ENCODE measurements at regions not wholly inside any gene's neighbourhood (a gene's known extent, or its start where the extent isn't known, plus 50 kb on each side); places are given as distances from the start of the nearest gene placed in this dataset.

DNA sequence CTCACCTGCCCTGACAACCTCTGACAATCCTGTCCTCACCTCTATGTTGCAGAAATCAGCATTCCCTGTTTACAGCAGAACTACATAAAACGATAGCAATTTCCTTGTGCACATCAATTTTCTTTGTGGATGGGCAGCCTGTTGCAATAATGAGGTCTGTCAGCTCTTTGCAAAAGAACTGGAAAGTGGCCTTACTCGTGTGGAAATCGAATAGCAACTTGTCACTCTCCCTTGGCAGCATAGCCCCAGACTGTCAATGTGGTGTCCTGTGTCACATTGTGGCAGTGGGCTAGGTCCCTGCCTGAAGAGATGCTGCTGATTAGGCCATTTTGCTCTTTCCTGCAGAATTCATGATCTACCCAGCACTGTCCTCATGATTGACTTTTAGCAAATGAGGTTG lies 531.9 kb downstream of the CCDC85A start:
- Histone ChIP-seq H3K79me2 (ENCODE audit: low read depth) (no peaks in the 10 kb centered on the region), H3K9me3 (ENCODE audit: insufficient read depth, low read depth) (no peaks in the 10 kb centered on the region), H3F3A (ENCODE audit: insufficient read depth, low read depth) (no peaks in the 10 kb centered on the region), H4K20me1 (ENCODE audit: insufficient read depth) (no peaks in the 10 kb centered on the region), H3K4me1 (replicated peaks; ENCODE audit: insufficient read depth) (no peaks in the 10 kb centered on the region), H3K36me3 (ENCODE audit: low read depth) (no peaks in the 10 kb centered on the region), H2AFZ (no peak overlapping the region), H3K27me3 (ENCODE audit: insufficient read depth, low read depth) (peaks cover 12% of the 10 kb centered on the region; the same call in 1 of the 2 replicates), H3K4me3 (no peak overlapping the region), H3K27ac (no peak overlapping the region), H3K4me2 (no peak overlapping the region), H3K9me2 (ENCODE audit: insufficient read depth) (no peaks in the 10 kb centered on the region)
- ChIA-PET CTCF (no interaction called here), POLR2A (ENCODE audit: unreplicated experiment) (no interaction called here)
- DNase-seq = no peak
- intact Hi-C loops (cut with micrococcal nuclease; ENCODE audit: unreplicated experiment) = no loop called here
- TF ChIP-seq, protein P1, sequence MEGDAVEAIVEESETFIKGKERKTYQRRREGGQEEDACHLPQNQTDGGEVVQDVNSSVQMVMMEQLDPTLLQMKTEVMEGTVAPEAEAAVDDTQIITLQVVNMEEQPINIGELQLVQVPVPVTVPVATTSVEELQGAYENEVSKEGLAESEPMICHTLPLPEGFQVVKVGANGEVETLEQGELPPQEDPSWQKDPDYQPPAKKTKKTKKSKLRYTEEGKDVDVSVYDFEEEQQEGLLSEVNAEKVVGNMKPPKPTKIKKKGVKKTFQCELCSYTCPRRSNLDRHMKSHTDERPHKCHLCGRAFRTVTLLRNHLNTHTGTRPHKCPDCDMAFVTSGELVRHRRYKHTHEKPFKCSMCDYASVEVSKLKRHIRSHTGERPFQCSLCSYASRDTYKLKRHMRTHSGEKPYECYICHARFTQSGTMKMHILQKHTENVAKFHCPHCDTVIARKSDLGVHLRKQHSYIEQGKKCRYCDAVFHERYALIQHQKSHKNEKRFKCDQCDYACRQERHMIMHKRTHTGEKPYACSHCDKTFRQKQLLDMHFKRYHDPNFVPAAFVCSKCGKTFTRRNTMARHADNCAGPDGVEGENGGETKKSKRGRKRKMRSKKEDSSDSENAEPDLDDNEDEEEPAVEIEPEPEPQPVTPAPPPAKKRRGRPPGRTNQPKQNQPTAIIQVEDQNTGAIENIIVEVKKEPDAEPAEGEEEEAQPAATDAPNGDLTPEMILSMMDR (conservative IDR thresholded peaks at IDR 0.05) = no peak
- BruUV-seq (replicated peaks) = no TSS peak

DNA sequence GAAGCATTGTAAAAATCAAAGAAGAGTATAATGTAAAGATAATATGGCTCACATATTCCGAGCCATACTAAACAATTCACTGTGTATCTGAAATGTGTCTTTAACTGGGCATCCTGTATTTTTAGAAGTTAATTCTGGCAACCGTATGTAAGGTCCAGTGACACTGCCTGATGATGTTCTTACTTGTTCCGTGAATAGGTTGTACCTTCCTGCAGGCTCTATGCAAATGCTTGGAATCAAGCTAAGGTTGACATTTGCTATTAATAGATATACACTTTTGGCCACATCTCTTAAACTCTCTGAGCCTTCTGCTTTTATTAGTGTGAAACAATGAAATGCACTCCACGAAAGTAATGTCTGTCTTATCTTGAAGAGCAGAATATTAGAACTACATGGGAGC lies 534.6 kb downstream of the CCDC85A start:
- TF ChIP-seq EZH2 (IDR thresholded peaks at IDR 0.05; ENCODE audit: low read depth) = no peak
- TF ChIP-seq, protein P1 (conservative IDR thresholded peaks at IDR 0.05) = no peak
- H3K27me3 ChIP-seq (ENCODE audit: insufficient read depth, low read depth) = peaks cover 17% of the 10 kb centered on the region; the same call in 1 of the 2 replicates
- no peaks in the 10 kb centered on the region for H3K79me2 ChIP-seq (ENCODE audit: low read depth)
- no TSS peak for BruUV-seq (replicated peaks)
- ChIA-PET POLR2A (ENCODE audit: unreplicated experiment) (no interaction called here), CTCF (no interaction called here)
- no peaks in the 10 kb centered on the region for H3K4me1 ChIP-seq (replicated peaks; ENCODE audit: insufficient read depth)
- no peaks in the 10 kb centered on the region for H3K9me2 ChIP-seq (ENCODE audit: insufficient read depth)
- H3K36me3 ChIP-seq (ENCODE audit: low read depth) = no peaks in the 10 kb centered on the region
- intact Hi-C loops (cut with micrococcal nuclease; ENCODE audit: unreplicated experiment) = no loop called here
- DNase-seq = no peak
- H3K4me2 ChIP-seq = no peak overlapping the region
- H3K9me3 ChIP-seq (ENCODE audit: insufficient read depth, low read depth) = no peaks in the 10 kb centered on the region
- no peak overlapping the region for H2AFZ ChIP-seq
- no peaks in the 10 kb centered on the region for H4K20me1 ChIP-seq (ENCODE audit: insufficient read depth)
- H3K4me3 ChIP-seq = no peak overlapping the region
- no peak overlapping the region for H3K27ac ChIP-seq
- no peaks in the 10 kb centered on the region for H3F3A ChIP-seq (ENCODE audit: insufficient read depth, low read depth)

DNA sequence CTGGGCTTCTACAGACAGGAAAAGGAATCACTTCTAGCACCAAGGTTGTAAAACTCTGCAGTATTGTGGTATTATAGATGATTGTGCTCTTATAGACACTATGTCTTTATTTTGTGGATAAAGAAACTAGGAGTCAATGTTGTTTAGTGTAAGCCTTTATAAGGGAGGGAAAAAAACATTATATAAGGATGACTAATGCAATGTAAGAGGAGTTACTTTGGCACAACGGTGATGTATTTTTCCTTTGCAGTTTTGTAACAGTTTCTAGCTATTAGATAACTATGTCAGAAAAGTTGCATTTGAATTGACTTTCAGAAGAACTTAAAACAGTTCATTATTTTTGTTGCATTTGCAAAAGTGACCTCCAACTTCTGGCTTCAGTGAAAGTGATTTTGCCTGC lies 545.4 kb downstream of the CCDC85A start:
- H2AFZ ChIP-seq = no peak overlapping the region
- no peaks in the 10 kb centered on the region for H3K79me2 ChIP-seq (ENCODE audit: low read depth)
- H3K36me3 ChIP-seq (ENCODE audit: low read depth) = no peaks in the 10 kb centered on the region
- H4K20me1 ChIP-seq (ENCODE audit: insufficient read depth) = no peaks in the 10 kb centered on the region
- no peaks in the 10 kb centered on the region for H3K27me3 ChIP-seq (ENCODE audit: insufficient read depth, low read depth)
- no peak for TF ChIP-seq EZH2 (IDR thresholded peaks at IDR 0.05; ENCODE audit: low read depth)
- TF ChIP-seq, protein P1 (conservative IDR thresholded peaks at IDR 0.05) = no peak
- intact Hi-C loops (cut with micrococcal nuclease; ENCODE audit: unreplicated experiment) = no loop called here
- no peaks in the 10 kb centered on the region for H3K4me1 ChIP-seq (replicated peaks; ENCODE audit: insufficient read depth)
- POLR2A ChIA-PET (ENCODE audit: unreplicated experiment) = no interaction called here
- H3K27ac ChIP-seq = no peak overlapping the region
- CTCF ChIA-PET = no interaction called here
- no peak overlapping the region for H3K4me3 ChIP-seq
- no TSS peak for BruUV-seq (replicated peaks)
- 0 out of 2 replicates have a peak, but pooled peaks cover 6% of the 10 kb centered on the region for H3K9me3 ChIP-seq (ENCODE audit: insufficient read depth, low read depth)
- no peaks in the 10 kb centered on the region for H3F3A ChIP-seq (ENCODE audit: insufficient read depth, low read depth)
- no peak overlapping the region for H3K4me2 ChIP-seq
- H3K9me2 ChIP-seq (ENCODE audit: insufficient read depth) = 0 out of 2 replicates have a peak, but pooled peaks cover 5% of the 10 kb centered on the region
- no peak for DNase-seq

Measured in PC-9 (cell line).